ENCODE measurements at regions not wholly inside any gene's neighbourhood (a gene's known extent, or its start where the extent isn't known, plus 50 kb on each side); places are given as distances from the start of the nearest gene placed in this dataset.

GRCh38 chr9:23551929-23552707 is 273.9 kb downstream of the ELAVL2 start:
- no peak for DNase-seq

GRCh38 chr9:23552876-23553601 is 273.0 kb downstream of the ELAVL2 start:
- DNase-seq, result no peak

- no peak for DNase-seq
Observed at GRCh38 chr9:23554686-23555085, 271.4 kb downstream of the ELAVL2 start.

- DNase-seq, result no peak
Observed at GRCh38 chr9:23555851-23556250, 270.2 kb downstream of the ELAVL2 start.

- no peak for DNase-seq
Observed at GRCh38 chr9:23556459-23556858, 269.6 kb downstream of the ELAVL2 start.

GRCh38 chr9:23557689-23558088 is 268.4 kb downstream of the ELAVL2 start:
- no peak for DNase-seq

- DNase-seq, result no peak
Observed at GRCh38 chr9:23559522-23559921, 266.5 kb downstream of the ELAVL2 start.

- no peak for DNase-seq
Observed at GRCh38 chr9:23563517-23563916, 262.5 kb downstream of the ELAVL2 start.

- DNase-seq, result no peak
Observed at GRCh38 chr9:23567516-23568165, 258.4 kb downstream of the ELAVL2 start.

GRCh38 chr9:23571414-23572104 is 254.5 kb downstream of the ELAVL2 start:
- DNase-seq, result no peak

GRCh38 chr9:23573800-23574199 is 252.2 kb downstream of the ELAVL2 start:
- no peak for DNase-seq

- DNase-seq, result no peak
Observed at GRCh38 chr9:23577611-23578010, 248.4 kb downstream of the ELAVL2 start.

- no peak for DNase-seq
Observed at GRCh38 chr9:23581931-23582330, 244.1 kb downstream of the ELAVL2 start.

GRCh38 chr9:23582836-23583235 is 243.2 kb downstream of the ELAVL2 start:
- peak; percentile 11 for DNase-seq

GRCh38 chr9:23586906-23587305 is 239.1 kb downstream of the ELAVL2 start:
- DNase-seq, result no peak

GRCh38 chr9:23587433-23587832 is 238.6 kb downstream of the ELAVL2 start:
- no peak for DNase-seq

- no peak for DNase-seq
Observed at GRCh38 chr9:23587903-23588302, 238.1 kb downstream of the ELAVL2 start.

- no peak for DNase-seq
Observed at GRCh38 chr9:23590276-23591000, 235.6 kb downstream of the ELAVL2 start.

GRCh38 chr9:23594421-23594820 is 231.6 kb downstream of the ELAVL2 start:
- DNase-seq, result no peak

- DNase-seq, result no peak
Observed at GRCh38 chr9:23596913-23597634, 229.0 kb downstream of the ELAVL2 start.

GRCh38 chr9:23598994-23599393 is 227.0 kb downstream of the ELAVL2 start:
- DNase-seq, result no peak

GRCh38 chr9:23603311-23603710 is 222.7 kb downstream of the ELAVL2 start:
- no peak for DNase-seq
